ENCODE measurements at regions not wholly inside any gene's neighbourhood (a gene's known extent, or its start where the extent isn't known, plus 50 kb on each side); places are given as distances from the start of the nearest gene placed in this dataset.
A peak's percentile ranks its signal among the peaks of the same experiment; 100 is the strongest.
"Not testable (repeated sequence)": the region's sequence is repeated elsewhere in the genome, so short reads cannot be mapped to it uniquely, and the experiment has no call there.

DNA sequence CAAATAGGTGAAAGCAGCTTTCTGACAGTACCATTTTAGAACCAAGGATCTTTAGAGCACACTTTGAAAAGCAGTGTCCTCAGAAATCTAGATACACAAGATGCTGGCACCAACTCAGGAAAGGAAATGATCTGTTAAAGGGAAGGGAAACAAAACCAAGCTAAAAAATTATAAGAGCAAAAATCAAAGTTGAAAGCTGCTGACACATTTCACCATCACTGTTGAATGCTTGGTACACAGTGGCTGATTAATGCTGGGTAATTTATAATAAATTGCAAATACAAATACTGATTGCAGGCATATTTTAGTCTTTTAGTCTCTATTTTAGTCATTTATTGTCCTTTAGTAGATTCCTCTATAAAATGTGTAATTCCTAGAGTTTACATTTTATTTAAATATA lies 1540.1 kb upstream of the PCDH10 start:
- no peak for DNase-seq

DNA sequence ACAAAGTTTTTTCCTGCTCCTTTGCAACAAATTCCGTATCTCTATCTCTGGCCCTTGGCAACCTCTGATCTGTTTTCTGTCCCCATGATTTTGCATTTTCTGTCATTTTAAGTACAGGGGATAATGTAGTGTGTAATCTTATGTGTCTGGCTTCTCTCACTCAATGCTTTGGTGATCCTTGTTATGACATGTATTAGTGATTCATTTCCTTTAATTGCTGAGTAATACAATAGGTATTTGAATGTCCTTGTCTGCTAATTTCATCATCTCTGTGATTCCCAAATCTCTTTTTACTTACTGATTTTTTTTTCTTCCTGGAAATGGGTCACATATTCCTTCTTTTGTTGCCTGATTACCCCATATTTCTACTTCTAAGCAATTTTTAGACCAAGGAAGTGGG lies 1538.6 kb upstream of the PCDH10 start:
- DNase-seq, result not testable (repeated sequence)

DNA sequence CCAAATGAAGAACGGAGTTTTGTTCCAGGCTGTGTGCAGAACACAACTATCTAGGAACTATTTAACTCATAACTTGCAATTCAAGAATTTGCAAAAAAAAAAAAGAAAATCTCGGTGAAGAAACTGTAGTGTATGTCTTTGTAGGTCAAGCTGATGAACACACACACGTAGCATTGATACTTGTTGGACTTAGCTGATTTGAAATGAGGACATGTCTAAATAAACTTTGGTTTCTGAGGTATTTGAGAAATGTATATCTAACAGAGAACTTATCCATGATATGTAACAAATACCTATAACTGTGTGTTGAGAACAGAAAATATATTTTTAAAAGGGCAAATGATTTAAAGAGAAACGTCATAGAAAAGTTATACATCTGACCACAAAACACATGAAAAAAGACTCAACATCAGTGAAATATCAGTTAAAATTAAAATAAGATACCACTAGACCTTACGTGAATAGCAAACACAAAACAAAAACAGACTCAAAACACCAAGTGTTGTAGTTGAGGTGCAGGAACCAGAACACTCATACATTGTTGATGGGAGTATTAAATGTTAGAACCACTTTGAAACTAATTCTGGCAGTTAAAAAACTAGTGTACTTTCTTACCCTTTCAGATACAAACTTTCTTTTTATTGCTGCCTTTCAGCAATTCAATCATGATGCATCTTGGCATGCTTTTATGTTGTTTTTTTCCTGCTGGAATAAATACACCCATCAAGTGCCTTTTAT lies 1535.8 kb upstream of the PCDH10 start:
- no peak for DNase-seq

DNA sequence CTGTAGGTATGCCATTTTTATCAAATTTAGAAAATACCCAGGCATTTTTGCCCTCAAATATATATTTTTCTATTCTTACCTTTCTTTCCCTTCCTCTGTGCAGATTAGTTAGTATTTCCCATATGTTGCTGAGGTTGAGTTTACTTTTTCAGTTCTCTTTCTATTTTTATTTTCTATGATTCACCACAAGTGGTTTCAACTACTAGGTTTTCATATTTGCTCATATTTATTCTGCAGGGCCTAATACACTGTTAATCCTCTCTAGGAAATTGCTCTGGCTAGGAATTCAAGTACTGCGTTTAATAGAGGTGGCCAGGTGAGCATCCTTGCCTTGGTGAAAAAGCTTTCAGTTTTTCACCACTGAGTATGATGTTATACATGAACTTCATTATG lies 1535.3 kb upstream of the PCDH10 start:
- DNase-seq, result no peak

DNA sequence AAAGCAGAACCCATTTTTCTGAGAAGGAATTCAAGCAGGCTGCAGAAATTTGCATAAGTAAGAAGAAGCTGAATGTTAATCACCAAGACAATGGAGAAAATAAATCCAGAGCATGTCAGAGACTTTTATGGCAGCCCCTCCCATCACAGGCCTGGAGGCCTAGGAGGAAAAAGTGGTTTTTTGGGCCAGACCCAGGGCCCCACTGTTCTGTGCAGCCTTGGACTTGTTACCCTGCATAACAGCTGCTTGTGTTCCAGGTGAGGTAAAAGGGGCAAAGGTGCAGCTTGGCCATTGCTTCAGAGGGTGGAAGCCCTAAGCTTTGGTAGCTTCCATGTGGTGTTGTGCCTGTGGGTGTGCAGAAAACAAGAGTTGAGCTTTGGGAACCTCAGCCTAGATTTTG lies 1516.2 kb upstream of the PCDH10 start:
- DNase-seq, result no peak

DNA sequence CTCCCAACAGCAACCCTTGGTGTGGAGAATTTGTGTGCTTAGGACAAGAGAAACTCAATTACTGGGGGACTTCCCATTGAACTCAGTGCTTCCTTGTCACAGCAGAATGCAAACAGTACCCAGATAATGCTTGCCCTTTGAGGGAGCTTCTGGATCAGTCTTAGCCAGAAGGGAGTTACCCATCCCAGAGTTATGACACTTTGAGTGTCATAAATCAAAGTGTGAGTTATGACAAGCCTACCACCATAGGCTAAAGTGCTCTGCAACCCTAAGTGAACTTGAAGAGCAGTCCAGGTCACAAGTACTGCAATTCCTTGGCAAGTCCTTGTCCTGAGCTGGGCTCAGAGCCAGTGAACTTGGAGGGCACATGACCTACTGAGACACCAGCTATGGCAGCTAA lies 1513.9 kb upstream of the PCDH10 start:
- DNase-seq, result no peak

DNA sequence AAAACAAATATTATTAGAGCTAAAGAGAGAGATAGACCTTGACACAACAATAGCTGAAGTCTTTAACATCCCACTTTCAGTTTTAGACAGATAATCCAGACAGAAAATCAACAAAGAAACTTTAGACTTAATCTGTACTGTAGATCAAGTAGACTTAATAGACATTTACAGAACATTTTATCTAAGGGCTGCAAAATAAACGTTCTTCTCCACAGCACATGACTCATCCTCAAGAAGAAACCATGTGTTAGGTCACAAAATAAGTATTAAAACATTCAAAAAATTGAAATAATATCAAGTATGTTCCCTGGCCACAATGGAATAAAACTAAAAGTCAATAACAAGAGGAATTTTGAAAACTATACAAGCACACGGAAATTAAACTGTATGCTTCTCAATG lies 1510.3 kb upstream of the PCDH10 start:
- no peak for DNase-seq

DNA sequence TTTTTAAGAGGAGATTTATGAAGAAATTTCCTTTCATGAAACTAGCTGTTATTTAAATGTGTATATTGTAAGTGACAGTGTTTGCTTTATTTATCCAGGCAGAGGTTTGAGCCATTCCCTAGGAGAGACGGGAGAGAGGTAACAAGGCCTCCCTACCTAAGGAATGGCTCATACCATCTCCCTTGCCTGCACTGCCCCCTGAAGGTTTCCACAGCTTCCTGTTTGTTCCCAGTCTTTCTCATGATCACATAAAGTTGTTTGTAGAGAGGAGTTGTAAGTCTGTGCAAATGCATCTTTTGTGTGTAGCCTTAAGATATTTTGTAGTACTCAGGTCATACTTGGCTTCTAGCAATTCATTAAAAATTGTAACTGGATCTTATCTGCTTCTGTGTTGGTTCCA lies 1504.5 kb upstream of the PCDH10 start:
- DNase-seq, result no peak

DNA sequence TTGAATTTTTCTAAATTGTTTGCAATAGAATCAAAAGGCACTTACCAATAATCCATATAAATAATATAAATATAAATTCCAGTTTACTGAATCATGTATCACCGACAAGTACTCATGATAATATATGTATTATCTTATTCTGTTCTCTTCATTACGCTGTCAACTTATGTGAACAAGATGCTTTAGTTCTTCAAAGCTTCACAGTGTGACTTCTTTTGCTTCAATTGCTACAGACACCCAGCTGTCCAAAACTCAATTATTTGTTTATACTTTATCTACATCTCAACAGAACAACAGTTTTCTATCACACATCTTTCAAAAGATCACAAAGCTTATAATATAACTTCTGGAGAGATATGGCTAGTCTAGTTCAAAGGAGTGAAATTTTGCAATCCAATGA lies 1499.9 kb upstream of the PCDH10 start:
- no peak for DNase-seq

DNA sequence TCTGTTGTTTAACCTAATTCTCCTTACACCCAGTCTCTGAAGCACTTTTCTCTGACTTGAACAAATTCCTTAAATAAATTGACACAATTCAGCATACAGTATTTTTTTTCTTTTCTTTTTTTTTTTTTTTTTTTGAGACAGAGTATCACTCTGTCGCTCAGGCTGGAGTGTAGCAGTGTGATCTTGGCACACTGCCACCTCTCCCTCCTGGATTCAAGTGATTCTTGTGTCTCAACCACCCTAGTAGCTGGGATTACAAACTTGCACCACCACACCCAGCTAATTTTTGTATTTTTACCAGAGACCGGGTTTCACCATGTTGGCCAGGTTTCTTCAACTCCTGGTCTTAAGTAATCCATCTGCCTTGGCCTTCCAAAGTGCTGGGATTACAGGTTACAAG lies 1498.1 kb upstream of the PCDH10 start:
- no peak for DNase-seq

DNA sequence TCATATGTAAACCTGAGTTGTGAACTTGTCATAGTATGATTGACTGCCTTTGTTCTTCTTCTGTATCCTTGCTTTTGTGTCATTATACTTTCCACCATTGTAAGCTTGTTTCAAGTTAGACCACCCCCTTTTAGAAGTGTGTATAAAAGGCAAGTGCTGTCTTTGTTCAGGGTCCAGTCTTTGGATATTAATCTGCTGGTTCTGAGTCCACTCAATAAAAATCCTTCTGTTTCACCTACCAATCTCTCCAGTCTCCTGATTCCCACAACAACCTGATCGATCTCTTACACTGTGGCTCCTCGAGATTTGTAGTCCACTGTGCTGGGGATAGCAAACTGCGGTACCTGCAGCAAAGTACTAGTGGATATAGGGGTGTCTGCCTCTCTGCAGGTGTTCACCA lies 1465.8 kb upstream of the PCDH10 start:
- DNase-seq, result not testable (repeated sequence)

DNA sequence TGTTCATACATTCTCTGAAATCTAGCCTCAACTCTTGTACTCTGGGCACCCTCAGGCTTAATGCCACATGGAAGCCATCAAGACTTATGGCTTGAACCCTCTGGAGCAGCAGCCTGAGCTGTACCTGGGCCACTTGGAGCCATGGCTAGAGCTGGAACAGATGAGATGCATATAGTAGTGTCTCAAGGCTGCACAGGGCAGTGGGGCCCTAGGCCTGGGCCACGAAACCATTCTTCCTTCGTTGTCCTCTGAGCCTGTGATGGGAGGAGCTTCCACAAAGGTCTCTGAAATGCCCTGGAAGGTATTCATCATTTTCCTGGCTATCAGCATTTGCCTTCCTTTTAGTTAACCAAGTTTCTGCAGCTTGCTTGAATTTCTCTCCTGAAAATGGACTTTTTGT lies 1427.2 kb upstream of the PCDH10 start:
- no peak for DNase-seq

DNA sequence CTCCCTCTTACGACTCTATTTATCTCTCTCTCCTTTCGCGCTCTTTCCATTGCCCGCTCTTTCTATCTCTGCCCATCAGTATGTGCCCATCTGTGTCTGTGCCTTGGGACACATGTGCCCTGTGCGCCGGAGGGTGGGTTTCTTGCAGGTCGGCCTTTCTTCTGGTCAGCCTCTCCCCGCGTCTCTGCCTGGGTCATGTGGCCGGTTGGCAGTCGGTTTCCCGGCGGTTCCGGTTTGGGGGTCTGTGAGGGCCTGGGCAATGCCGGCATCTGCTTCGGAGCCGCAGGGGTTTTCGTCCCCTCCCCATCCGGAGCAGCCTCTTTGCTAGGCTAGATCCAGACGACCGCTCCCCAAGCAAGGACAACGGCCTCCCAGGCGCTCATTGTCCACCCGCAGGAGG lies 1426.0 kb upstream of the PCDH10 start:
- not testable (repeated sequence) for DNase-seq

DNA sequence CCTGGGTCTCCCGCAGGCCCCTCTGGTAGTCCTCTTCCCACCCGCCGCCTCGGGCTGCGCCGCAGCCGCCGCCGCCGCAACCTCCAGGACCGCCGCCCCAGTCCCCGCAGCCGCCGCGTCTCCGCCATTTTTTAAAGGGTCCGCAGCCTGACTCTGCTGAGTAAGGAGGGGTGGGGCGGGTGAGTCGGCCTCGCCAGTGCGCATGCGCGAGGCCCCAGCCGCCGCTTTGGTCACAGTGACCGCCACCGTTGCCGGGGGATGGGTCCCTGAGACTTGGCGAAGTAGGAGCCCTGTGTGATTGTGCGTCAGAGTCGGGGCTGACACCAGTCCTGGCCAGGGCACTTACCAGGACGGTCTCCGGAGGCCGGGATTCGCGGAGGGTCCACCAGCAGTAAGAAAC lies 1424.2 kb upstream of the PCDH10 start:
- DNase-seq, result peak in 1 of 2 donors; percentile 8

DNA sequence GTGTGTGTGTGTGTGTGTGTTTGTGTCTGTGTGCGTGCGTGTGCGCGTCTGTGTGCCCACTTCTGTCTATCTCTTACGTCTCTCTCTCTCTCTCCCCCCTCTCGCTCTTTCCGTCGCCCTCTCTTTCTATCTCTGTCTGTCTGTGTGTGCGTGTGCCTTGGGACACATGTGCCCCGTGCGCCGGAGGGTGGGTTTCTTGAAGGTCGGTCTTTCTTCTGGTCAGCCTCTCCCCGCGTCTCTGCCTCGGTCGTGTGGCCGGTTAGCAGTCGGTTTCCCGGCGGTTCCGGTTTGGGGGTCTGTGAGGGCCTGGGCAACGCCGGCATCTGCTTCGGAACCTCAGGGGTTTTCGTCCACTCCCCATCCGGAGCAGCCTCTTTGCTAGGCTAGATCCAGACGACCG lies 1423.6 kb upstream of the PCDH10 start:
- DNase-seq, result not testable (repeated sequence)

DNA sequence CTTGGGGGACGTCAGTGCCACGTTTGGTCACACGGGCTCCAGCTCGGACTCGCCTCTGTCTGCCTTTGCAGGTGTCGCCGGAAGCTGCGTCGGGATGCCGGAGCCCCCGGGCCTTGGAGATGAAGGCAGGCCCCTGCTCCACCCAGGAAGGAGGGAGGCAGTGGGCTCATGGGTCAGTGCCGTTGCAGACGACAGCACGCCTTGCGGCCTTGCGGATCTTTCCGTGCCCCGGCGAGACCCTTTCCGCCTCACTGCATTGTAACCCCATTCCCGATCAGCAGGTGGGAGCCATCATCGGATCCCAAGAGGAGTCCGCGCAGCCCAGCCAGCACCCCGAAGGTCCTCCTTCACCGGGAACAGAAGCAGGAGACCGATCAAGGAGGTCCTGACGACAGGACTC lies 1422.2 kb upstream of the PCDH10 start:
- DNase-seq, result not testable (repeated sequence)

DNA sequence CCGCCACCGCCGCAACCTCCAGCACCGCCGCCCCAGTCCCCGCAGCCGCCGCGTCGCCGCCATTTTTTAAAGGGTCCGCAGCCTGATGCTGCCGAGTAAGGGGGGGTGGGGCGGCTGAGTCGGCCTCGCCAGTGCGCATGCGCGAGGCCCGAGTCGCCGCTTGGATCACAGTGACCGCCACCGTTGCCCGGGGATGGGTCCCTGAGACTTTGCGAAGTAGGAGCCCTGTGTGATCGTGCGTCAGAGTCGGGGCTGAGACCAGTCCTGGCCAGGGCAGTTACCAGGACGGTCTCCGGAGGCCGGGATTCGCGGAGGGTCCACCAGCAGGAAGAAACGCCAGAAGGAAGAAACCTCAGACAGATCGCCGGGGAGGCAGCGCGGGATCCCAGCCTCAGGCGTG lies 1421.7 kb upstream of the PCDH10 start:
- DNase-seq, result not testable (repeated sequence)

DNA sequence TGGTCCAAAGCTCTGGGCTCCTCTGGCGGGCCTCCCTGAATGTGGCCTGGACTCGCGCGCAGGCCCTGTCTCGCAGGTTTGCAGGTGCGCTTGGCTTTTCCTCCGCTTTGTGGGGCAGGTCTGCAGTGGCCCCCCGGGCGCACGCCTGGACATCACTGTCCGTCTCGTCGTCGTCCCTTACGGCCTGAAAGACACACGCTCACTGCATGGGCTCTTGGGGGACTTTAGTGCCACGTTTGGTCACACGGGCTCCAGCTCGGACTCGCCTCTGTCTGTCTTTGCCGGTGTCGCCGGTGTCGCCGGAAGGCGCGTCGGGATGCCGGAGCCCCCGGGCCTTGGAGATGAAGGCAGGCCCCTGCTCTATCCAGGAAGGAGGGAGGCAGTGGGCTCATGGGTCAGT lies 1419.9 kb upstream of the PCDH10 start:
- not testable (repeated sequence) for DNase-seq

DNA sequence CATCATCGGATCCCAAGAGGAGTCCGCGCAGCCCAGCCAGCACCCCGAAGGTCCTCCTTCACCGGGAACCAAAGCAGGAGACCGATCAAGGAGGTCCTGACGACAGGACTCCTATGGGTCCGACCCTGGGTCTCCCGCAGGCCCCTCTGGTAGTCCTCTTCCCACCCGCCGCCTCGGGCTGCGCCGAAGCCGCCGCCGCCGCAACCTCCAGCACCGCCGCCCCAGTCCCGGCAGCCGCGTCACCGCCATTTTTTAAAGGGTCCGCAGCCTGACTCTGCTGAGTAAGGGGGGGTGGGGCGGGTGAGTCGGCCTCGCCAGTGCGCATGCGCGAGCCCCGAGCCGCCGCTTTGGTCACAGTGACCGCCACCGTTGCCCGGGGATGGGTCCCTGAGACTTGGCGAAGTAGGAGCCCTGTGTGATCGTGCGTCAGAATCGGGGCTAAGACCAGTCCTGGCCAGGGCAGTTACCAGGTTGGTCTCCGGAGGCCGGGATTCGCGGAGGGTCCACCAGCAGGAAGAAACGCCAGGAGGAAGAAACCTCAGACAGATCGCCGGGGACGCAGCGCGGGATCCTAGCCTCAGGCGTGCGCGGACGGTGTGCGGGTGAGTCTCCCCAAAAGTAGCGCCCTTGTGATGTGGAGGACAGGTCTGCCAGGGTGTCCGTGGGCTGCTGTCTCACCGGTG lies 1419.2 kb upstream of the PCDH10 start:
- DNase-seq, result not testable (repeated sequence)

DNA sequence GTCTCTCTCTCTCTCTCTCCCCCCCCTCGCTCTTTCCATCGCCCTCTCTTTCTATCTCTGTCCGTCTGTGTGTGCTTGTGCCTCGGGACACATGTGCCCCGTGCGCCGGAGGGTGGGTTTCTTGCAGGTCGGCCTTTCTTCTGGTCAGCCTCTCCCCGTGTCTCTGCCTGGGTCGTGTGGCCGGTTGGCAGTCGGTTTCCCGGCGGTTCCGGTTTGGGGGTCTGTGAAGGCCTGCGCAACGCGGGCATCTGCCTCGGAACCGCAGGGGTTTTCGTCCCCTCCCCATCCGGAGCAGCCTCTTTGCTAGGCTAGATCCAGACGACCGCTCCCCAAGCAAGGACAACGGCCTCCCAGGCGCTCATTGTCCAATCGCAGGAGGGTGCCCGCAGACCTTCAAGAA lies 1418.5 kb upstream of the PCDH10 start:
- not testable (repeated sequence) for DNase-seq

DNA sequence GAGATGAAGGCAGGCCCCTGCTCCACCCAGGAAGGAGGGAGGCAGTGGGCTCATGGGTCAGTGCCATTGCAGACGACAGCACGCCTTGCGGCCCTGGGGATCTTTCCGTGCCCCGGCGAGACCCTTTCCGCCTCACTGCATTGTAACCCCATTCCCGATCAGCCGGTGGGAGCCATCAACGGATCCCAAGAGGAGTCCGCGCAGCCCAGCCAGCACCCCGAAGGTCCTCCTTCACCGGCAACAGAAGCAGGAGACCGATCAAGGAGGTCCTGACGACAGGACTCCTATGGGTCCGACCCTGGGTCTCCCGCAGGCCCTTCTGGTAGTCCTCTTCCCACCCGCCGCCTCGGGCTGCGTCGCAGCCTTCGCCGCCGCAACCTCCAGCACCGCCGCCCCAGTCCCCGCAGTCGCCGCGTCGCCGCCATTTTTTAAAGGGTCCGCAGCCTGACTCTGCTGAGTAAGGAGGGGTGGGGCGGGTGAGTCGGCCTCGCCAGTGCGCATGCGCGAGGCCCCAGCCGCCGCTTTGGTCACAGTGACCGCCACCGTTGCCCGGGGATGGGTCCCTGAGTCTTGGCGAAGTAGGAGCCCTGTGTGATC lies 1417.0 kb upstream of the PCDH10 start:
- not testable (repeated sequence) for DNase-seq

DNA sequence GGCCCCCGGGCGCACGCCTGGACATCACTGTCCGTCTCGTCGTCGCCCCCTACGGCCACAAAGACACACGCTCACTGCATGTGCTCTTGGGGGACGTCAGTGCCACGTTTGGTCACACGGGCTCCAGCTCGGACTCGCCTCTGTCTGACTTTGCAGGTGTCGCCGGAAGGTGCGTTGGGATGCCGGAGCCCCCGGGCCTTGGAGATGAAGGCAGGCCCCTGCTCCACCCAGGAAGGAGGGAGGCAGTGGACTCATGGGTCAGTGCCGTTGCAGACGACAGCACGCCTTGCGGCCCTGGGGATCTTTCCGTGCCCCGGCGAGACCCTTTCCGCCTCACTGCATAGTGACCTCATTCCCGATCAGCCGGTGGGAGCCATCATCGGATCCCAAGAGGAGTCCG lies 1414.8 kb upstream of the PCDH10 start:
- not testable (repeated sequence) for DNase-seq

DNA sequence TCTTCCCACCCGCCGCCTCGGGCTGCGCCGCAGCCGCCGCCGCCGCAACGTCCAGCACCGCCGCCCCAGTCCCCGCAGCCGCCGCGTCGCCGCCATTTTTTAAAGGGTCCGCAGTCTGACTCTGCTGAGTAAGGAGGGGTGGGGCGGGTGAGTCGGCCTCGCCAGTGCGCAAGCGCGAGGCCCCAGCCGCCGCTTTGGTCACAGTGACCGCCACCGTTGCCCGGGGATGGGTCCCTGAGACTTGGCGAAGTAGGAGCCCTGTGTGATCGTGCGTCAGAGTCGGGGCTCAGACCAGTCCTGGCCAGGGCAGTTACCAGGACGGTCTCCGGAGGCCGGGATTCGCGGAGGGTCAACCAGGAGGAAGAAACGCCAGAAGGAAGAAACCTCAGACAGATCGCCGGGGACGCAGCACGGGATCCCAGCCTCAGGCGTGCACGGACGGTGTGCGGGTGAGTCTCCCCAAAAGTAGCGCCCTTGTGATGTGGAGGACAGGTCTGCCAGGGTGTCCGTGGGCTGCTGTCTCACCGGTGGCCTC lies 1414.2 kb upstream of the PCDH10 start:
- not testable (repeated sequence) for DNase-seq

DNA sequence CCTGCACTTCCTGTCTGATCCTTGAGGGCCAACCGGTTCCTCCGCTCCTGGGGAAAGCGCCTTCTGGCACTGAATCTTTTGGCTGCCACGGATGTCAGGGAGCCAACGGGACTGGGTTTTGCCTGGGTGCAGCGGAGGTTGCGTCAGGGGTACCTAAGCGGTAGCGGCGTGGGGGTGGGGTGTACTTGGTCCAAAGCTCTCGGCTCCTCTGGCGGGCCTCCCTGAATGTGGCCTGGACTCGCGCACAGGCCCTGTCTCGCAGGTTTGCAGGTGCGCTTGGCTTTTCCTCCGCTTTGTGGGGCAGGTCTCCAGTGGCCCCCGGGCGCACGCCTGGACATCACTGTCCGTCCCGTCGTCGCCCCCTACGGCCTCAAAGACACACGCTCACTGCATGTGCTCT lies 1410.1 kb upstream of the PCDH10 start:
- DNase-seq, result not testable (repeated sequence)
